WERI-Rb-1 (cell line): ENCODE measurements at regions not wholly inside any gene's neighbourhood (a gene's known extent, or its start where the extent isn't known, plus 50 kb on each side); places are given as distances from the start of the nearest gene placed in this dataset.
"Not testable (repeated sequence)": the region's sequence is repeated elsewhere in the genome, so short reads cannot be mapped to it uniquely, and the experiment has no call there.

ENCODE experiments used
- DNase-seq: peaks from one replicate; pipeline ENCODE4 v3.0.0-alpha.2; 2020
- H3K27ac ChIP-seq: fragments of 250-450 bp; sonication (Bioruptor Pico); 2 replicates; pipeline ENCODE4 v1.5.1; 2020; ENCODE audit warnings: mild to moderate bottlenecking, moderate library complexity
- H3K27me3 ChIP-seq: fragments of 250-450 bp; sonication (Bioruptor Pico); 2 replicates; pipeline ENCODE4 v1.5.1; 2021; ENCODE audit warnings: mild to moderate bottlenecking, low read depth, moderate library complexity; ENCODE audit not compliant: insufficient read depth, severe bottlenecking
- H3K36me3 ChIP-seq: fragments of 250-450 bp; sonication (Bioruptor Pico); 2 replicates; pipeline ENCODE4 v1.5.1; 2020; ENCODE audit warnings: mild to moderate bottlenecking, moderate library complexity
- H3K4me3 ChIP-seq: 2 replicates; pipeline ENCODE4 v1.5.1; 2011; ENCODE audit warnings: low read depth, mild to moderate bottlenecking, control low read depth, low read length
- H3K9me3 ChIP-seq: fragments of 250-450 bp; sonication (Bioruptor Pico); 2 replicates; pipeline ENCODE4 v1.5.1; 2021; ENCODE audit warnings: mild to moderate bottlenecking, moderate library complexity; ENCODE audit not compliant: severe bottlenecking
- TF ChIP-seq, protein P1 (sequence below): IDR thresholded peaks from 2 replicates; pipeline ENCODE4 v1.5.1; 2011; ENCODE audit warnings: low read depth, mild to moderate bottlenecking, control low read depth, inconsistent platforms, low read length

- TF ChIP-seq, protein P1, sequence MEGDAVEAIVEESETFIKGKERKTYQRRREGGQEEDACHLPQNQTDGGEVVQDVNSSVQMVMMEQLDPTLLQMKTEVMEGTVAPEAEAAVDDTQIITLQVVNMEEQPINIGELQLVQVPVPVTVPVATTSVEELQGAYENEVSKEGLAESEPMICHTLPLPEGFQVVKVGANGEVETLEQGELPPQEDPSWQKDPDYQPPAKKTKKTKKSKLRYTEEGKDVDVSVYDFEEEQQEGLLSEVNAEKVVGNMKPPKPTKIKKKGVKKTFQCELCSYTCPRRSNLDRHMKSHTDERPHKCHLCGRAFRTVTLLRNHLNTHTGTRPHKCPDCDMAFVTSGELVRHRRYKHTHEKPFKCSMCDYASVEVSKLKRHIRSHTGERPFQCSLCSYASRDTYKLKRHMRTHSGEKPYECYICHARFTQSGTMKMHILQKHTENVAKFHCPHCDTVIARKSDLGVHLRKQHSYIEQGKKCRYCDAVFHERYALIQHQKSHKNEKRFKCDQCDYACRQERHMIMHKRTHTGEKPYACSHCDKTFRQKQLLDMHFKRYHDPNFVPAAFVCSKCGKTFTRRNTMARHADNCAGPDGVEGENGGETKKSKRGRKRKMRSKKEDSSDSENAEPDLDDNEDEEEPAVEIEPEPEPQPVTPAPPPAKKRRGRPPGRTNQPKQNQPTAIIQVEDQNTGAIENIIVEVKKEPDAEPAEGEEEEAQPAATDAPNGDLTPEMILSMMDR: no peak
- Histone ChIP-seq H3K36me3 (no peaks in the 10 kb centered on the region), H3K4me3 (no peak overlapping the region), H3K27ac (no peak overlapping the region), H3K27me3 (no peaks in the 10 kb centered on the region), H3K9me3 (no peaks in the 10 kb centered on the region)
- no peak for DNase-seq
Observed at GRCh38 chr1:73854527-73854926, 343.4 kb downstream of the LRRIQ3 start.

DNA sequence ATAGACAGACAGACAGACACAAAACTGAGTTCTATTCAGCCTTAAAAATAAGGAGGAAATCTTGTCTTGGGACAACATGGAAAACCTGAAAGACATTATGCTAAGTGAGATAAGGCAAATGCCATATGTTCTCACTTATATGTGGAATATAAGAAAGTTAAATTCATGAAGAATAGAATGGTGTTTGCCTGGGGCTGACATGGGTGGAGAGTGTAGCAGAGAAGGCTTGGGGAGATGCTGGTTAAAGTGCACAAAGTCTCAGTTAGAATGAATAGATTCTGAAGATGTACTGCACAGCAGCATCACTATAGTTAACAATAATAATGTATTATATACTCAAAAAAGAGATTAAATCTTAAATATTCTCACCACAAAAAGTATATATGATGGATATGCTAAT is 355.5 kb downstream of the LRRIQ3 start:
- H3K27me3 ChIP-seq: no peaks in the 10 kb centered on the region
- DNase-seq: no peak
- TF ChIP-seq, protein P1: no peak
- no peaks in the 10 kb centered on the region for H3K9me3 ChIP-seq
- no peak overlapping the region for H3K27ac ChIP-seq
- H3K36me3 ChIP-seq: no peaks in the 10 kb centered on the region
- H3K4me3 ChIP-seq: no peak overlapping the region

DNA sequence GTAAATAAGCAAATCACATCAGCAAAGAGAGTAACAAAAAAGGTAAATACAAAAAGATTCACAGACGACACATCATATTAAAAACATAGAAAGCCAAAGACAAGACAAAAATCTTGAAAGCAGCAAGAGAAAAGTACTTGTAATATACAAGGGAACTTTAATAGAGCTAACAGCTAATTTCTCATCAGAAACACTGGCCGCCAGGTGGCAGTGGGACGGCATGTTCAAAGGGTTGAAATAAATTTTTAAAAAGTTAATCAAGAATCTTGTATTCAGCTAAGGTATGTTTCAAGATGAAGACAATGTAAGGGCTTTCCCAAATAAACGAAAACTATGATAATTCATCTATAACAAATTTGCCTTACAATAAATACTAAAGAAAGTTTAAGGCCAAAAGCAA is 358.1 kb downstream of the LRRIQ3 start:
- TF ChIP-seq, protein P1: peak; percentile 23; the same call in 1 of the 2 replicates
- DNase-seq: peak; percentile 40
- Histone ChIP-seq H3K9me3 (no peaks in the 10 kb centered on the region), H3K36me3 (no peaks in the 10 kb centered on the region), H3K4me3 (no peak overlapping the region), H3K27ac (no peak overlapping the region), H3K27me3 (no peaks in the 10 kb centered on the region)

DNA sequence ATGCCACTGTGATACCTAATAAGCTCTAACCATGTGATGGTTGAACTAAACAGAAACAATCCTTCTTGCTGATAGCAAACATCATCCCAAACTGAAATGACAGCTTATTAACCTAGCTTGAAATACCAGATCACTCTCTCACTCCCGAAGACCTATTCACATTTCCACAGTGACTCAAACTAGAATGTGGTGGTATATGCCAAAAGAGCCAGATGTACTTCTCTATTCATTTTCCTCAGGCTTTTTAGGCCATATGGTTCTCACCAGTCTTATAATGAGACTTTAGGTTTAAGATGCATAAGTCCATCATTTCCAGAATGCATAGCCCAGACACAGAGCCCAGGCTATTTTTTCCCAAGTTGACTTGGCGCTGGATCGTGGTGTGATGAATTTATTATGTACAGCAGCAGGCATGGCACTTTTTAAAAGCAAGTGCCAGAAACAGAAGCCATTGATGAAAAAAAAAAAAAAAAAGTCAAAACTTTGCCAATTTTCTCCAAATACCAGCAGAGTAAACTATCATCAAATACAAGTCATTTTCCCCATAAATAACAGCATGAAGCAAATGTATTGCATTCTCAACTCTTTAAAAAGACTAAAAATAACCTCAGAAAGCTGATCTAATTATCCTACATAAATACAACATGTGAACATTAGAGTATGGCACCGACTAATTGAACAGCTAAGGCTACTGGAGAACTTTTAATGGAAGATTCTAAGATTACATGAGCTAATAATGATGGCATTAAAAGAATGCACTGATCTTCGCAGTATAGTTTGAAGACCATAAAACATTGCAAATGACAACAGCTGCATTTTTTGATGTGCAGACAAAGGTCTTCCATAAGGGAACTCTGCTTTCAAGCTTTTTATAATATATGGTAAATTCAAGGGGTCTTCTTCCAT is 365.4 kb downstream of the LRRIQ3 start:
- Histone ChIP-seq H3K27me3 (no peaks in the 10 kb centered on the region), H3K9me3 (no peaks in the 10 kb centered on the region), H3K36me3 (no peaks in the 10 kb centered on the region), H3K4me3 (no peak overlapping the region), H3K27ac (no peak overlapping the region)
- no peak for DNase-seq
- TF ChIP-seq, protein P1: no peak

GRCh38 chr1:73827283-73827682 is 370.7 kb downstream of the LRRIQ3 start:
- not testable (repeated sequence) for H3K9me3 ChIP-seq, DNase-seq, H3K36me3 ChIP-seq, H3K27me3 ChIP-seq, H3K27ac ChIP-seq, H3K4me3 ChIP-seq

- H3K36me3 ChIP-seq: no peaks in the 10 kb centered on the region
- no peak for DNase-seq
- TF ChIP-seq, protein P1: no peak
- H3K27ac ChIP-seq: no peak overlapping the region
- H3K9me3 ChIP-seq: no peaks in the 10 kb centered on the region
- no peaks in the 10 kb centered on the region for H3K27me3 ChIP-seq
- H3K4me3 ChIP-seq: no peak overlapping the region
Observed at GRCh38 chr1:73824065-73824464, 373.9 kb downstream of the LRRIQ3 start.
